K562 (cell line): ENCODE measurements at regions not wholly inside any gene's neighbourhood (a gene's known extent, or its start where the extent isn't known, plus 50 kb on each side); places are given as distances from the start of the nearest gene placed in this dataset.

ENCODE experiments used
- ATAC-seq: fragments of 200-7000 bp; cut with Tn5 transposase; 3 replicates; pipeline ENCODE4 v1.9.1; 2020; ENCODE audit warnings: moderate library complexity
- BruUV-seq: library from RNA; stranded (reverse); fragments of 400-500 nt; replicated peaks from 2 replicates; lab custom pipeline; 2021; lab: Mats Ljungman, UMichigan
- CTCF ChIA-PET: fragments of 300-600 bp; formaldehyde crosslinking; extraction: SDS; loops from one replicate; lab custom pipeline; 2021; ENCODE audit warnings: low intra/inter-chr PET ratio; lab: Yijun Ruan, JAX
- POLR2A ChIA-PET: fragments of 300-600, 350-650 bp; sonication (Branson Sonifier 250); formaldehyde crosslinking; extraction: SDS; loops from one replicate; lab custom pipeline; 2021; ENCODE audit warnings: antibody characterized with exemption, inconsistent platforms; lab: Yijun Ruan, JAX
- DNase-seq, 4 experiments: peaks; one replicate each; pipeline versions ENCODE4 v3.0.0 to v3.0.0-alpha.2; 2011 to 2018; ENCODE audit warnings: low spot score in 3 of 4, mixed read lengths in 3 of 4; ENCODE audit errors: extremely low read depth in 1 of 4
- FAIRE-seq: peaks from 2 replicates; lab custom pipeline; 2011; peaks lifted over from hg19 to GRCh38; lab: Jason Lieb, UNC
- H2AFZ ChIP-seq: 2 replicates; pipeline ENCODE4 v1.6.0; 2011; ENCODE audit warnings: low read depth, low read length, control low read depth, inconsistent platforms
- H3K27ac ChIP-seq: fragments of 200-600 bp; 3 replicates; pipeline ENCODE4 v1.8.0; 2011; ENCODE audit warnings: low read depth, mild to moderate bottlenecking, control low read depth, inconsistent platforms, low read length, moderate library complexity, mixed read lengths; ENCODE audit errors: extremely low read depth
- H3K27me3 ChIP-seq, 2 experiments: fragments of 300-600 bp in 1 of 2; 2 replicates in 1 of 2; 3 replicates in 1 of 2; pipeline versions ENCODE4 v1.6.0 to v1.8.0; 2011; ENCODE audit warnings: inconsistent platforms in 2 of 2, low read length in 2 of 2, mild to moderate bottlenecking in 1 of 2, mixed read lengths in 1 of 2, moderate library complexity in 1 of 2; ENCODE audit not compliant: control insufficient read depth in 2 of 2, insufficient read depth in 2 of 2
- H3K36me3 ChIP-seq: fragments of 300-600 bp; 3 replicates; pipeline ENCODE4 v1.8.0; 2011; ENCODE audit warnings: mild to moderate bottlenecking, low read length, inconsistent platforms; ENCODE audit not compliant: control insufficient read depth, insufficient read depth
- H3K4me1 ChIP-seq, 2 experiments: fragments of 200-600 bp in 1 of 2; replicated peaks in 1 of 2; 2 replicates in 1 of 2; 3 replicates in 1 of 2; pipeline versions ENCODE4 v1.5.1 to v1.8.0; 2011; ENCODE audit warnings: inconsistent platforms in 2 of 2, low read length in 2 of 2, mild to moderate bottlenecking in 1 of 2, mixed read lengths in 1 of 2, moderate library complexity in 1 of 2; ENCODE audit not compliant: control insufficient read depth in 2 of 2, insufficient read depth in 2 of 2
- H3K4me2 ChIP-seq: 2 replicates; pipeline ENCODE4 v1.6.1; 2011; ENCODE audit warnings: low read length, control low read depth, inconsistent platforms, mixed read lengths; ENCODE audit not compliant: insufficient read depth
- H3K4me3 ChIP-seq: fragments of 200-600 bp; sonication (generic), shearing (Covaris generic); 2 replicates; pipeline ENCODE4 v1.5.1; 2016; ENCODE audit warnings: control low read depth, inconsistent platforms
- H3K79me2 ChIP-seq: fragments of 200-600 bp; 3 replicates; pipeline ENCODE4 v1.8.0; 2011; ENCODE audit warnings: low read length, inconsistent platforms; ENCODE audit not compliant: control insufficient read depth, insufficient read depth
- H3K9ac ChIP-seq, 2 experiments: 2 replicates each; pipeline versions ENCODE4 v1.6.0 to v1.6.1; 2011; ENCODE audit warnings: low read depth in 2 of 2, low read length in 2 of 2, control low read depth in 1 of 2, inconsistent platforms in 1 of 2, mild to moderate bottlenecking in 1 of 2, mixed read lengths in 1 of 2; ENCODE audit not compliant: insufficient read depth in 1 of 2
- H3K9me1 ChIP-seq: one replicate; pipeline ENCODE4 v1.6.0; 2011; ENCODE audit warnings: inconsistent platforms, mild to moderate bottlenecking, low read length, moderate library complexity; ENCODE audit not compliant: control insufficient read depth, insufficient read depth
- H3K9me3 ChIP-seq: replicated peaks from 2 replicates; pipeline ENCODE4 v1.5.1; 2011; ENCODE audit warnings: low read depth, low read length, inconsistent platforms; ENCODE audit not compliant: control insufficient read depth, insufficient read depth
- H4K20me1 ChIP-seq: replicated peaks from 2 replicates; pipeline ENCODE4 v1.6.1; 2011; ENCODE audit warnings: low read length, inconsistent platforms, mixed read lengths; ENCODE audit not compliant: control insufficient read depth, insufficient read depth
- FOXA3 ChIP-seq, 2 experiments: fragments of 450-650 bp in 1 of 2; sonication (generic) in 1 of 2; formaldehyde crosslinking; IDR thresholded peaks in 1 of 2; conservative IDR thresholded peaks in 1 of 2; 2 replicates each; pipeline versions ENCODE4 v1.4.0 to v1.8.0; 2020 to 2022; ENCODE audit warnings: mild to moderate bottlenecking in 2 of 2, missing genetic modification reagents in 1 of 2
- GABPB2 ChIP-seq: fragments of 250-450 bp; sonication (Bioruptor Pico); conservative IDR thresholded peaks from 2 replicates; pipeline ENCODE4 v1.5.1; 2021; ENCODE audit warnings: mild to moderate bottlenecking
- HBP1 ChIP-seq: fragments of 450-650 bp; formaldehyde crosslinking; IDR thresholded peaks from 2 replicates; pipeline ENCODE4 v1.4.0; 2022; ENCODE audit warnings: missing genetic modification characterization
- ZFP36 ChIP-seq: fragments of 150-350 bp; IDR thresholded peaks from 2 replicates; pipeline ENCODE4 v1.6.1; 2018; ENCODE audit warnings: low read length, low read depth; ENCODE audit not compliant: partially characterized antibody
- WGBS: fragments of 100-300 bp; shearing (Covaris generic); methylation state at CpG from one replicate; pipeline ENCODE4 v1.1.6; 2016; ENCODE audit warnings: low coverage, mixed read lengths; ENCODE audit not compliant: insufficient coverage; ENCODE audit errors: missing lambda C conversion rate; 5-methylcytosine and 5-hydroxymethylcytosine counted together
- in situ Hi-C: fragments of 300-500 bp; cut with MboI; formaldehyde crosslinking; loops from 4 replicates; pipeline ENCODE4 v1.15.0; 2018; ENCODE audit warnings: inconsistent platforms, mixed read lengths
- intact Hi-C: fragments of 100-400 bp; cut with micrococcal nuclease; formaldehyde crosslinking; loops from 2 replicates; pipeline ENCODE4 v1.14.2; 2022

GRCh38 chr15:96165081-96165480 lies 165.4 kb upstream of the NR2F2 start:
- peaks cover 5 to 10% of the 10 kb centered on the region in 2 experiments; a peak in 3 of 5 replicates for H3K4me1 ChIP-seq
- POLR2A ChIA-PET: interaction anchor here (0.5 kb wide), 1 partner anchor 14 kb away, joined by 3 read pairs; no protein-coding TSS in a partner anchor
- H3K9me3 ChIP-seq: no peaks in the 10 kb centered on the region; the same call in 1 of the 2 replicates
- no peak for TF ChIP-seq ZFP36
- TF ChIP-seq HBP1 (CRISPR knock-in tag): no peak
- TF ChIP-seq GABPB2 (CRISPR knock-in tag): no peak
- TF ChIP-seq FOXA3 (CRISPR knock-in tag; conservative IDR thresholded peaks at IDR 0.05 in 1 of 2, IDR thresholded peaks at IDR 0.05 in 1 of 2): no peak
- TF ChIP-seq, all 486 proteins: peak for 0
- intact Hi-C loops (no loop called here), in situ Hi-C loops (no loop called here)
- no peaks in the 10 kb centered on the region for H3K36me3 ChIP-seq
- H3K27ac ChIP-seq: no peak overlapping the region
- BruUV-seq: no TSS peak
- CTCF ChIA-PET: no interaction called here
- H3K9ac ChIP-seq: no peak overlapping the region
- H3K27me3 ChIP-seq: no peaks in the 10 kb centered on the region
- WGBS: 48% methylated on average over 4 of the region's 4 CpGs
- no peak overlapping the region for H2AFZ ChIP-seq
- no peak overlapping the region for H3K4me2 ChIP-seq
- FAIRE-seq (no peak), DNase-seq (no peak), ATAC-seq (no peak)
- no peaks in the 10 kb centered on the region for H3K9me1 ChIP-seq
- H3K4me3 ChIP-seq: no peak overlapping the region
- no peaks in the 10 kb centered on the region for H3K79me2 ChIP-seq
- H4K20me1 ChIP-seq: no peaks in the 10 kb centered on the region
